ENCODE measurements at regions not wholly inside any gene's neighbourhood (a gene's known extent, or its start where the extent isn't known, plus 50 kb on each side); places are given as distances from the start of the nearest gene placed in this dataset.

- H3K4me3 ChIP-seq (replicated peaks; ENCODE audit: insufficient read depth, low read length): no peak overlapping the region
- TF ChIP-seq REST (IDR thresholded peaks at IDR 0.05; ENCODE audit: insufficient replicate concordance, low read depth) (no peak), CTCF (IDR thresholded peaks at IDR 0.05; ENCODE audit: insufficient read depth, low read length) (no peak), POLR2AphosphoS5 (IDR thresholded peaks at IDR 0.05; ENCODE audit: low read depth) (no peak)
- no peaks in the 10 kb centered on the region for H3K27me3 ChIP-seq (ENCODE audit: insufficient read depth, poor library complexity, severe bottlenecking)
- no peak for DNase-seq (ENCODE audit: low read depth in 1 of 2, low spot score in 1 of 2)
- H3K27ac ChIP-seq (replicated peaks): no peak overlapping the region
These were observed 275.0 kb upstream of the KYNU start for GRCh38 chr2:142602418-142602989.

GRCh38 chr2:142601794-142602193 lies 275.7 kb upstream of the KYNU start:
- no peak for TF ChIP-seq GABPA (IDR thresholded peaks at IDR 0.05; ENCODE audit: low read depth)
- no peak for TF ChIP-seq REST (IDR thresholded peaks at IDR 0.05; ENCODE audit: insufficient replicate concordance, low read depth)
- TF ChIP-seq POLR2AphosphoS5 (IDR thresholded peaks at IDR 0.05; ENCODE audit: low read depth): no peak
- TF ChIP-seq CTCF (IDR thresholded peaks at IDR 0.05; ENCODE audit: insufficient read depth, low read length): no peak
- TF ChIP-seq SPI1 (IDR thresholded peaks at IDR 0.05; ENCODE audit: borderline replicate concordance, low read depth): no peak
- no peak overlapping the region for H3K4me3 ChIP-seq (replicated peaks; ENCODE audit: insufficient read depth, low read length)
- DNase-seq (ENCODE audit: low read depth in 1 of 2, low spot score in 1 of 2): no peak
- no peak overlapping the region for H3K27ac ChIP-seq (replicated peaks)
- no peaks in the 10 kb centered on the region for H3K27me3 ChIP-seq (ENCODE audit: insufficient read depth, poor library complexity, severe bottlenecking)

- Histone ChIP-seq H3K27ac (replicated peaks) (no peak overlapping the region), H3K4me3 (replicated peaks; ENCODE audit: insufficient read depth, low read length) (no peak overlapping the region), H3K27me3 (ENCODE audit: insufficient read depth, poor library complexity, severe bottlenecking) (no peaks in the 10 kb centered on the region)
- TF ChIP-seq CTCF (IDR thresholded peaks at IDR 0.05; ENCODE audit: insufficient read depth, low read length) (no peak), REST (IDR thresholded peaks at IDR 0.05; ENCODE audit: insufficient replicate concordance, low read depth) (no peak), POLR2AphosphoS5 (IDR thresholded peaks at IDR 0.05; ENCODE audit: low read depth) (no peak), SPI1 (IDR thresholded peaks at IDR 0.05; ENCODE audit: borderline replicate concordance, low read depth) (no peak), GABPA (IDR thresholded peaks at IDR 0.05; ENCODE audit: low read depth) (no peak)
- DNase-seq (ENCODE audit: low read depth in 1 of 2, low spot score in 1 of 2): no peak
These were observed 278.0 kb upstream of the KYNU start for GRCh38 chr2:142599504-142599903.

All from HL-60 (cell line).